ENCODE measurements at regions not wholly inside any gene's neighbourhood (a gene's known extent, or its start where the extent isn't known, plus 50 kb on each side); places are given as distances from the start of the nearest gene placed in this dataset.
"Not testable (repeated sequence)": the region's sequence is repeated elsewhere in the genome, so short reads cannot be mapped to it uniquely, and the experiment has no call there.

- no peak for DNase-seq
Observed at GRCh38 chr1:65020774-65021173, 54.4 kb upstream of the JAK1 start.

GRCh38 chr1:65021795-65022194 lies 55.4 kb upstream of the JAK1 start:
- DNase-seq: no peak

- no peak for DNase-seq
Observed at GRCh38 chr1:65022216-65022615, 55.9 kb upstream of the JAK1 start.

GRCh38 chr1:65025794-65026193 lies 59.4 kb upstream of the JAK1 start:
- no peak for DNase-seq

GRCh38 chr1:65026235-65026634 lies 59.9 kb upstream of the JAK1 start:
- DNase-seq: no peak

GRCh38 chr1:65027666-65028358 lies 61.5 kb upstream of the JAK1 start:
- no peak for DNase-seq

- DNase-seq: not testable (repeated sequence)
Observed at GRCh38 chr1:65029434-65029833, 63.1 kb upstream of the JAK1 start.

- not testable (repeated sequence) for DNase-seq
Observed at GRCh38 chr1:65034879-65035278, 68.5 kb upstream of the JAK1 start.

- DNase-seq: no peak
Observed at GRCh38 chr1:65036570-65037051, 70.3 kb upstream of the JAK1 start.

GRCh38 chr1:65039066-65039465 lies 72.7 kb upstream of the JAK1 start:
- DNase-seq: no peak

GRCh38 chr1:65039508-65039907 lies 73.2 kb upstream of the JAK1 start:
- DNase-seq: no peak

GRCh38 chr1:65042467-65042866 lies 76.1 kb upstream of the JAK1 start:
- no peak for DNase-seq

GRCh38 chr1:65044411-65044810 lies 78.1 kb upstream of the JAK1 start:
- no peak for DNase-seq

GRCh38 chr1:65045022-65045817 lies 78.9 kb upstream of the JAK1 start:
- no peak for DNase-seq

- no peak for DNase-seq
Observed at GRCh38 chr1:65048335-65048734, 82.0 kb upstream of the JAK1 start.

- DNase-seq: no peak
Observed at GRCh38 chr1:65049941-65050713, 83.8 kb upstream of the JAK1 start.

- DNase-seq: no peak
Observed at GRCh38 chr1:65050735-65051134, 84.4 kb upstream of the JAK1 start.

- DNase-seq: no peak
Observed at GRCh38 chr1:65054481-65054880, 88.1 kb upstream of the JAK1 start.

- DNase-seq: no peak
Observed at GRCh38 chr1:65055747-65056146, 89.4 kb upstream of the JAK1 start.

GRCh38 chr1:65056234-65056633 lies 89.9 kb upstream of the JAK1 start:
- no peak for DNase-seq

GRCh38 chr1:65056866-65057265 lies 90.5 kb upstream of the JAK1 start:
- no peak for DNase-seq

- no peak for DNase-seq
Observed at GRCh38 chr1:65059930-65060538, 88.0 kb upstream of the AK4 start.

GRCh38 chr1:65062339-65062738 lies 85.7 kb upstream of the AK4 start:
- no peak for DNase-seq

All from stimulated activated CD4-positive, alpha-beta T cell treated with anti-CD3 and anti-CD28 coated beads, Interleukin-4, amount 100 ng/mL, for 4 hours (primary cell).